ENCODE measurements at regions not wholly inside any gene's neighbourhood (a gene's known extent, or its start where the extent isn't known, plus 50 kb on each side); places are given as distances from the start of the nearest gene placed in this dataset.

DNA sequence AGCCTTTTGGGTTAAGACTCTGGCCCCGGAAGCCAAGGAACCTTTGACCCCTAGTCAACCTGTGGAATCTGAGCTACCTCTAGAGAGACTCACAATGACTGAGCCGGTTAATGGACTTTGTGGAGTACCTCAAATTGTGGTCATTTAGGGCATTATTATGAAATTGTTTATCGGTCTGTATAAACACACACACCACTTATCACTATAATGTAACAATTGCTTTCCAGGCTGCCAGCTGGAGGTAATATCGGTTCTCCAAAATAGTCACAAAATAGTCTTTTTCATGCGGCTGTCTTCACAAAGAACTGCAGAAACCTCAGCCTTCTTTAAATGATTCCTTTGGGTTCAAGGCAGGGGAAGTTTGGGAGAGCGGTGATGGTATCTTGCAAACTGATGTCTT, 144.2 kb downstream of the DACT1 start:
- TF ChIP-seq, protein P1, sequence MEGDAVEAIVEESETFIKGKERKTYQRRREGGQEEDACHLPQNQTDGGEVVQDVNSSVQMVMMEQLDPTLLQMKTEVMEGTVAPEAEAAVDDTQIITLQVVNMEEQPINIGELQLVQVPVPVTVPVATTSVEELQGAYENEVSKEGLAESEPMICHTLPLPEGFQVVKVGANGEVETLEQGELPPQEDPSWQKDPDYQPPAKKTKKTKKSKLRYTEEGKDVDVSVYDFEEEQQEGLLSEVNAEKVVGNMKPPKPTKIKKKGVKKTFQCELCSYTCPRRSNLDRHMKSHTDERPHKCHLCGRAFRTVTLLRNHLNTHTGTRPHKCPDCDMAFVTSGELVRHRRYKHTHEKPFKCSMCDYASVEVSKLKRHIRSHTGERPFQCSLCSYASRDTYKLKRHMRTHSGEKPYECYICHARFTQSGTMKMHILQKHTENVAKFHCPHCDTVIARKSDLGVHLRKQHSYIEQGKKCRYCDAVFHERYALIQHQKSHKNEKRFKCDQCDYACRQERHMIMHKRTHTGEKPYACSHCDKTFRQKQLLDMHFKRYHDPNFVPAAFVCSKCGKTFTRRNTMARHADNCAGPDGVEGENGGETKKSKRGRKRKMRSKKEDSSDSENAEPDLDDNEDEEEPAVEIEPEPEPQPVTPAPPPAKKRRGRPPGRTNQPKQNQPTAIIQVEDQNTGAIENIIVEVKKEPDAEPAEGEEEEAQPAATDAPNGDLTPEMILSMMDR (conservative IDR thresholded peaks at IDR 0.05): no peak
- no peak overlapping the region for H3K14ac ChIP-seq (ENCODE audit: insufficient read depth, low read length)
- no peaks in the 10 kb centered on the region for H3K23me2 ChIP-seq (ENCODE audit: insufficient read length, low read depth, low read length, poor library complexity, severe bottlenecking)
- H3K23ac ChIP-seq (ENCODE audit: insufficient read length, low read depth, low read length): no peak overlapping the region
- no peak overlapping the region for H2AFZ ChIP-seq (ENCODE audit: low read length)
- no peak overlapping the region for H3K27ac Mint-ChIP-seq
- no peak overlapping the region for H3K4ac ChIP-seq (ENCODE audit: low read depth, low read length)
- no peaks in the 10 kb centered on the region for H4K20me1 ChIP-seq (ENCODE audit: control insufficient read depth, insufficient read depth, insufficient read length)
- no peak overlapping the region for H2BK15ac ChIP-seq (ENCODE audit: low read depth, low read length)
- H4K91ac ChIP-seq (ENCODE audit: insufficient read length, low read depth, low read length): no peak overlapping the region
- no peak overlapping the region for H2BK20ac ChIP-seq (ENCODE audit: low read depth, low read length, poor library complexity, severe bottlenecking)
- H3K79me1 ChIP-seq (ENCODE audit: insufficient read depth, low read depth, low read length, poor library complexity, severe bottlenecking): no peaks in the 10 kb centered on the region
- no peaks in the 10 kb centered on the region for H3K9me3 Mint-ChIP-seq
- no peak overlapping the region for H4K8ac ChIP-seq (replicated peaks; ENCODE audit: insufficient read length, low read depth, low read length)
- H4K5ac ChIP-seq (ENCODE audit: insufficient read length, low read depth, low read length): no peak overlapping the region
- no CpG with 5 or more reads among the region's 6 CpGs for WGBS (ENCODE audit: extremely low coverage, insufficient read length, low lambda C conversion rate)
- no peak overlapping the region for H2BK12ac ChIP-seq (ENCODE audit: insufficient read length, low read depth, low read length)
- no peaks in the 10 kb centered on the region for H3K79me2 ChIP-seq (ENCODE audit: insufficient read depth, low read length)
- H3K27me3 Mint-ChIP-seq (ENCODE audit: low read depth): peaks cover 25% of the 10 kb centered on the region
- DNase-seq: no peak
- no peak overlapping the region for H3T11ph ChIP-seq (ENCODE audit: low read length)
- H3K36me3 Mint-ChIP-seq (ENCODE audit: insufficient read depth in 1 of 3, low read depth in 3 of 3): no peaks in the 10 kb centered on the region
- no peak overlapping the region for H3K56ac ChIP-seq (ENCODE audit: insufficient read length, low read depth, low read length)
- H2BK5ac ChIP-seq (ENCODE audit: insufficient read length, low read length): no peak overlapping the region
- no peak overlapping the region for H3K18ac ChIP-seq (ENCODE audit: insufficient read length, low read depth, low read length)
- H2AK5ac ChIP-seq (ENCODE audit: insufficient read length, low read length): no peak overlapping the region
- no peaks in the 10 kb centered on the region for H3K27me3 ChIP-seq (ENCODE audit: insufficient read depth, low read length)
- no peak overlapping the region for H3K4me3 Mint-ChIP-seq
- H2BK120ac ChIP-seq (ENCODE audit: low read depth, low read length, poor library complexity, severe bottlenecking): no peak overlapping the region
- no peak overlapping the region for H3K4me2 ChIP-seq (ENCODE audit: insufficient read depth, insufficient read length, low read length)
- H3K9me3 ChIP-seq (ENCODE audit: control insufficient read depth, low read depth, low read length): no peaks in the 10 kb centered on the region
- H3K27ac ChIP-seq (ENCODE audit: insufficient read length, low read depth, low read length): no peak overlapping the region
- H3K4me1 Mint-ChIP-seq: peaks cover 7 to 8% of the 10 kb centered on the region in 2 experiments
- H3K4me1 ChIP-seq (ENCODE audit: insufficient read depth, low read length): no peaks in the 10 kb centered on the region
- H3K9ac ChIP-seq (ENCODE audit: extremely low read depth, insufficient read length, low read length): no peak overlapping the region
